ENCODE measurements at regions not wholly inside any gene's neighbourhood (a gene's known extent, or its start where the extent isn't known, plus 50 kb on each side); places are given as distances from the start of the nearest gene placed in this dataset.

GRCh38 chr10:83817797-83818196 is 321.5 kb upstream of the GHITM start:
- Histone ChIP-seq H3K4me1 (peaks cover 0 to 29% (median 0%) of the 10 kb centered on the region in 12 donors), H3K4me3 (no peak overlapping the region), H3K27ac (peak overlapping the region in 1 of 12 donors; percentile 22), H3K9me3 (peaks cover 0 to 9% (median 0%) of the 10 kb centered on the region in 12 donors), H3K36me3 (no peaks in the 10 kb centered on the region), H3K27me3 (no peaks in the 10 kb centered on the region)
- no peak for DNase-seq
- ATAC-seq: no peak
- intact Hi-C loops (cut with DNase I): no loop called here
- no peak for TF ChIP-seq CTCF (IDR thresholded peaks at IDR 0.05)
- TF ChIP-seq POLR2A (IDR thresholded peaks at IDR 0.05): no peak
- WGBS, 4 donors: 83 to 97% (median 91%) methylated on average over 3 of the region's 3 CpGs

GRCh38 chr10:83819609-83820008 is 319.7 kb upstream of the GHITM start:
- TF ChIP-seq CTCF (IDR thresholded peaks at IDR 0.05) (no peak), POLR2A (IDR thresholded peaks at IDR 0.05) (no peak)
- H3K36me3 ChIP-seq: no peaks in the 10 kb centered on the region
- no peaks in the 10 kb centered on the region for H3K27me3 ChIP-seq
- no peak overlapping the region for H3K4me3 ChIP-seq
- ATAC-seq (peak in 3 of 4 donors; percentile 4 to 28 (median 21)), DNase-seq (no peak)
- WGBS, 4 donors: 51 to 63% (median 56%) methylated on average over 2 of the region's 2 CpGs
- intact Hi-C loops (cut with DNase I): no loop called here
- H3K9me3 ChIP-seq: peaks cover 0 to 9% (median 0%) of the 10 kb centered on the region in 12 donors
- peak overlapping the region in 7 of 12 donors; percentile 6 to 80 (median 46) for H3K27ac ChIP-seq
- peaks cover 0 to 29% (median 0%) of the 10 kb centered on the region in 12 donors for H3K4me1 ChIP-seq

- WGBS, 4 donors: 24 to 34% (median 32%) methylated on average over 3 of the region's 3 CpGs
- Histone ChIP-seq H3K36me3 (no peaks in the 10 kb centered on the region), H3K4me1 (peaks cover 0 to 29% (median 0%) of the 10 kb centered on the region in 12 donors), H3K4me3 (no peak overlapping the region), H3K27ac (peak overlapping the region in 7 of 12 donors; percentile 43 to 80 (median 59)), H3K27me3 (no peaks in the 10 kb centered on the region), H3K9me3 (peaks cover 0 to 9% (median 0%) of the 10 kb centered on the region in 12 donors)
- intact Hi-C loops (cut with DNase I): no loop called here
- no peak for TF ChIP-seq CTCF (IDR thresholded peaks at IDR 0.05)
- no peak for TF ChIP-seq POLR2A (IDR thresholded peaks at IDR 0.05)
- ATAC-seq (peak; percentile 72 to 94 (median 91)), DNase-seq (peak in 2 of 5 donors; percentile 11 to 21)
Measured at GRCh38 chr10:83820033-83820432, 319.3 kb upstream of the GHITM start.

GRCh38 chr10:83824099-83824498 is 315.2 kb upstream of the GHITM start:
- no peaks in the 10 kb centered on the region for H3K27me3 ChIP-seq
- peaks cover 0 to 17% (median 0%) of the 10 kb centered on the region in 12 donors for H3K4me1 ChIP-seq
- intact Hi-C loops (cut with DNase I): no loop called here
- H3K4me3 ChIP-seq: no peak overlapping the region
- DNase-seq: no peak
- H3K27ac ChIP-seq: peak overlapping the region in 1 of 12 donors; percentile 5
- WGBS, 4 donors: 84 to 96% (median 92%) methylated on average over 3 of the region's 3 CpGs
- peaks cover 0 to 30% (median 4%) of the 10 kb centered on the region in 12 donors for H3K9me3 ChIP-seq
- TF ChIP-seq POLR2A (IDR thresholded peaks at IDR 0.05) (no peak), CTCF (IDR thresholded peaks at IDR 0.05) (no peak)
- H3K36me3 ChIP-seq: no peaks in the 10 kb centered on the region
- no peak for ATAC-seq

Measured in heart left ventricle (tissue), 16 donors.